Right lobe of liver (tissue), 4 donors: ENCODE measurements at regions not wholly inside any gene's neighbourhood (a gene's known extent, or its start where the extent isn't known, plus 50 kb on each side); places are given as distances from the start of the nearest gene placed in this dataset.

Experiments used
- POLR2A ChIP-seq: fragments of 450-650 bp; IDR thresholded peaks from one replicate; pipeline ENCODE4 v1.6.1; 2017; ENCODE audit warnings: antibody characterized with exemption, mild to moderate bottlenecking
- TF ChIP-seq, protein P1 (sequence below), 4 donors: fragments of 200-600 bp in 3 of 4; fragments of 450-650 bp in 1 of 4; IDR thresholded peaks; one replicate each; pipeline versions ENCODE4 v1.5.1 to v1.8.0; 2016 to 2022; ENCODE audit warnings: antibody characterized with exemption in 4 of 4, mild to moderate bottlenecking in 2 of 4
- donor health status: DM: no; HTN: no; CAD: no.
- donor health status: DM: no; HTN: no; CAD: no.
- donor health status: DM: no; HTN: yes; CAD: no.

DNA sequence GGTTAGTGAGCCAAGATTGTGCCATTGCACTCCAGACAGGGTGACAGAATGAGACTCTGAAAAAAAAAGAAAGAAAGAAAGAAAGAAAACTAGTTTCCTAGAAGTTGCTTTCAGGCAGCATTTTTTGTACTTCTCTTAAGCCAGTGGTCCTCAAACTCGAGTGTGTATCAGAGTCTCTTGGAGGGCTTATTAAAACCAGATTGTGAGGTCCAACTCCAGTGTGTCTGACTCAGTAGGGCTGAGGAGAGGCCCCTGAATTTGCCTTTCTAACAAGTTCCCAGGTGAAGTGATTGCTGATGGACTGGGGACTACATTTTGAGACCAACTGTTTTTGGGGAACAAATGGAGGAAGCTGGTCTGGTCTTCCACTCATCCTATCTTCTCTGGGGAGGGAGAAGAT lies 57.5 kb upstream of the VSTM5 start:
- TF ChIP-seq POLR2A, result no peak
- TF ChIP-seq, protein P1, sequence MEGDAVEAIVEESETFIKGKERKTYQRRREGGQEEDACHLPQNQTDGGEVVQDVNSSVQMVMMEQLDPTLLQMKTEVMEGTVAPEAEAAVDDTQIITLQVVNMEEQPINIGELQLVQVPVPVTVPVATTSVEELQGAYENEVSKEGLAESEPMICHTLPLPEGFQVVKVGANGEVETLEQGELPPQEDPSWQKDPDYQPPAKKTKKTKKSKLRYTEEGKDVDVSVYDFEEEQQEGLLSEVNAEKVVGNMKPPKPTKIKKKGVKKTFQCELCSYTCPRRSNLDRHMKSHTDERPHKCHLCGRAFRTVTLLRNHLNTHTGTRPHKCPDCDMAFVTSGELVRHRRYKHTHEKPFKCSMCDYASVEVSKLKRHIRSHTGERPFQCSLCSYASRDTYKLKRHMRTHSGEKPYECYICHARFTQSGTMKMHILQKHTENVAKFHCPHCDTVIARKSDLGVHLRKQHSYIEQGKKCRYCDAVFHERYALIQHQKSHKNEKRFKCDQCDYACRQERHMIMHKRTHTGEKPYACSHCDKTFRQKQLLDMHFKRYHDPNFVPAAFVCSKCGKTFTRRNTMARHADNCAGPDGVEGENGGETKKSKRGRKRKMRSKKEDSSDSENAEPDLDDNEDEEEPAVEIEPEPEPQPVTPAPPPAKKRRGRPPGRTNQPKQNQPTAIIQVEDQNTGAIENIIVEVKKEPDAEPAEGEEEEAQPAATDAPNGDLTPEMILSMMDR (IDR thresholded peaks at IDR 0.05), result no peak
